ENCODE measurements at regions not wholly inside any gene's neighbourhood (a gene's known extent, or its start where the extent isn't known, plus 50 kb on each side); places are given as distances from the start of the nearest gene placed in this dataset.

- TF ChIP-seq CTCF (IDR thresholded peaks at IDR 0.05; ENCODE audit: insufficient read depth, low read depth, low read length) (no peak), EZH2 (IDR thresholded peaks at IDR 0.05; ENCODE audit: insufficient read depth, low read length) (no peak)
Measured at GRCh38 chr5:153081385-153081784, 409.1 kb upstream of the GRIA1 start.

Measured in astrocyte (in vitro differentiated cells and primary cell).